SK-N-SH (cell line): ENCODE measurements at regions not wholly inside any gene's neighbourhood (a gene's known extent, or its start where the extent isn't known, plus 50 kb on each side); places are given as distances from the start of the nearest gene placed in this dataset.
"Not testable (repeated sequence)": the region's sequence is repeated elsewhere in the genome, so short reads cannot be mapped to it uniquely, and the experiment has no call there.

Experiments
- CTCF ChIA-PET: fragments of 300-600, 350-600 bp; formaldehyde crosslinking; extraction: SDS; loops from one replicate; lab custom pipeline; 2021; lab: Yijun Ruan, JAX
- POLR2A ChIA-PET: fragments of 350-600 bp; sonication (Branson Sonifier 250); formaldehyde crosslinking; extraction: SDS; loops from one replicate; lab custom pipeline; 2020; ENCODE audit warnings: antibody characterized with exemption, inconsistent platforms; lab: Yijun Ruan, JAX
- DNase-seq: peaks from one replicate; pipeline ENCODE4 v3.0.0; 2012
- H2AFZ ChIP-seq: fragments of 200-600 bp; sonication (generic); 2 replicates; pipeline ENCODE4 v1.8.1; 2016; ENCODE audit warnings: antibody characterized with exemption, mild to moderate bottlenecking, low read depth
- H3F3A ChIP-seq: fragments of 200-600 bp; sonication (generic); replicated peaks from 2 replicates; pipeline ENCODE3; 2016; ENCODE audit warnings: antibody characterized with exemption, mild to moderate bottlenecking; ENCODE audit not compliant: insufficient read depth
- H3K27ac ChIP-seq, 2 experiments: fragments of 200-500 bp in 1 of 2; fragments of 200-600 bp in 1 of 2; sonication (Bioruptor generic) in 1 of 2; sonication (generic), shearing (Covaris generic) in 1 of 2; 2 replicates each; pipeline versions ENCODE4 v1.5.1 to v1.6.1; 2014 to 2016; ENCODE audit warnings: low read depth in 2 of 2, inconsistent platforms in 1 of 2, low read length in 1 of 2, mild to moderate bottlenecking in 1 of 2, mixed read lengths in 1 of 2
- H3K27me3 ChIP-seq: fragments of 200-600 bp; sonication (generic), shearing (Covaris generic); 2 replicates; pipeline ENCODE4 v1.6.1; 2016; ENCODE audit warnings: mixed run types; ENCODE audit not compliant: insufficient read depth
- H3K36me3 ChIP-seq, 2 experiments: fragments of 200-500 bp in 1 of 2; fragments of 200-600 bp in 1 of 2; sonication (Bioruptor generic) in 1 of 2; sonication (generic) in 1 of 2; replicated peaks in 1 of 2; 2 replicates each; pipeline versions ENCODE3 to v1.5.1; 2014 to 2016; ENCODE audit warnings: low read length in 1 of 2, mild to moderate bottlenecking in 1 of 2; ENCODE audit not compliant: insufficient read depth in 2 of 2, control insufficient read depth in 1 of 2
- H3K4me1 ChIP-seq, 2 experiments: fragments of 200-500 bp in 1 of 2; fragments of 200-600 bp in 1 of 2; sonication (Bioruptor generic) in 1 of 2; sonication (generic), shearing (Covaris generic) in 1 of 2; 2 replicates each; pipeline versions ENCODE4 v1.5.1 to v1.6.1; 2014 to 2016; ENCODE audit warnings: low read depth in 1 of 2, low read length in 1 of 2, mixed run types in 1 of 2; ENCODE audit not compliant: insufficient read depth in 2 of 2, control insufficient read depth in 1 of 2
- H3K4me2 ChIP-seq: fragments of 200-600 bp; sonication (generic), shearing (Covaris generic); 2 replicates; pipeline ENCODE4 v1.6.1; 2017; ENCODE audit warnings: mixed run types
- H3K4me3 ChIP-seq, 2 experiments: fragments of 200-500 bp in 1 of 2; fragments of 200-600 bp in 1 of 2; sonication (Bioruptor generic) in 1 of 2; sonication (generic), shearing (Covaris generic) in 1 of 2; 2 replicates each; pipeline versions ENCODE4 v1.5.1 to v1.8.1; 2014 to 2016; ENCODE audit warnings: low read depth in 2 of 2, inconsistent platforms in 1 of 2, low read length in 1 of 2, mild to moderate bottlenecking in 1 of 2, mixed read lengths in 1 of 2, moderate library complexity in 1 of 2
- H3K79me2 ChIP-seq: fragments of 200-600 bp; sonication (generic); 2 replicates; pipeline ENCODE4 v1.8.1; 2017; ENCODE audit warnings: mild to moderate bottlenecking; ENCODE audit not compliant: insufficient read depth
- H3K9ac ChIP-seq: fragments of 200-600 bp; sonication (generic); 2 replicates; pipeline ENCODE4 v1.6.1; 2017; ENCODE audit warnings: mixed run types
- H3K9me2 ChIP-seq: fragments of 200-600 bp; sonication (generic); 2 replicates; pipeline ENCODE4 v1.6.1; 2017; ENCODE audit warnings: mixed run types
- H3K9me3 ChIP-seq: fragments of 200-600 bp; sonication (generic); 2 replicates; pipeline ENCODE4 v1.6.1; 2017; ENCODE audit warnings: mixed run types, mild to moderate bottlenecking, moderate library complexity
- H4K20me1 ChIP-seq: fragments of 200-600 bp; sonication (generic); 2 replicates; pipeline ENCODE4 v1.6.1; 2017; ENCODE audit warnings: mild to moderate bottlenecking, mixed run types; ENCODE audit not compliant: insufficient read depth
- ELF1 ChIP-seq: IDR thresholded peaks from 2 replicates; pipeline ENCODE4 v1.4.0; 2012
- EP300 ChIP-seq, 2 experiments: IDR thresholded peaks; 2 replicates each; pipeline versions ENCODE4 v1.4.0 to v1.6.1; 2012; ENCODE audit warnings: borderline replicate concordance in 1 of 2, low read depth in 1 of 2, low read length in 1 of 2
- FOXM1 ChIP-seq: IDR thresholded peaks from 2 replicates; pipeline ENCODE4 v1.4.0; 2012; ENCODE audit warnings: low read depth, mild to moderate bottlenecking
- GABPA ChIP-seq: IDR thresholded peaks from 2 replicates; pipeline ENCODE4 v1.4.0; 2012; ENCODE audit warnings: low read depth, mild to moderate bottlenecking
- JUND ChIP-seq: IDR thresholded peaks from 2 replicates; pipeline ENCODE4 v1.4.0; 2012
- NFIC ChIP-seq: IDR thresholded peaks from 2 replicates; pipeline ENCODE4 v1.4.0; 2012; ENCODE audit warnings: borderline replicate concordance
- NRF1 ChIP-seq: IDR thresholded peaks from 2 replicates; pipeline ENCODE4 v1.6.1; 2012; ENCODE audit warnings: low read depth, mild to moderate bottlenecking, low read length
- RAD21 ChIP-seq: IDR thresholded peaks from 2 replicates; pipeline ENCODE4 v1.6.1; 2012; ENCODE audit warnings: mild to moderate bottlenecking, low read length
- RCOR1 ChIP-seq: fragments of 150-350 bp; IDR thresholded peaks from 2 replicates; pipeline ENCODE4 v1.6.1; 2017; ENCODE audit warnings: antibody characterized with exemption, low read length
- YY1 ChIP-seq: IDR thresholded peaks from 2 replicates; pipeline ENCODE4 v1.4.0; 2012; ENCODE audit warnings: low read depth, mild to moderate bottlenecking
- WGBS: methylation state at CpG from one replicate; pipeline ENCODE4 v1.1.6; 2017; ENCODE audit warnings: low lambda C conversion rate; 5-methylcytosine and 5-hydroxymethylcytosine counted together
- TF ChIP-seq, protein P1 (sequence below): IDR thresholded peaks from 2 replicates; pipeline ENCODE4 v1.4.0; 2012; ENCODE audit warnings: low read depth, borderline replicate concordance
- TF ChIP-seq, protein P2 (sequence below): fragments of 150-350 bp; IDR thresholded peaks from 2 replicates; pipeline ENCODE4 v1.6.1; 2016; ENCODE audit warnings: mild to moderate bottlenecking, low read depth, low read length
- TF ChIP-seq, protein P3 (sequence below): IDR thresholded peaks from 2 replicates; pipeline ENCODE4 v1.6.1; 2012; ENCODE audit warnings: mild to moderate bottlenecking, low read depth, low read length, moderate library complexity

DNA sequence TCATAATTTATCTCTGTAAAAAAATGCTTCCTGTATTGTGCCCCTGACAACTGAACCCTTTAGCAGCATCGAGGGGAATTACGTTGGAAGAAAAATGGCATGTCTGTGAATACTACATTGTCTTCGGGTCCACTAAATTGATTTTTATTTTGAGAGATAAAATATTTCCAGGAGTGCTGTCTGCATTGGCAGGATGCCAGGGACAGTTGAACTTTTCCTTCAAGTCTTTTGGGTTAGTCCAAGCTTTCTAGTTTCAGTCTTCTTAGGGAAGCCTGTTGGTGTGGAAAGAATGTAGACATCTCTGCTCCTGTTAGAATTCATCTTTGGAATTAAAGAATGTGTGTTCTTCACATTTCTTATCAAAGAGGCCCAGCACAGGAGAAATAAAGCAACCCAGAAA, 557.9 kb downstream of the TMEM114 start:
- Histone ChIP-seq H3K4me3 (no peak overlapping the region), H3K36me3 (no peaks in the 10 kb centered on the region), H3F3A (no peaks in the 10 kb centered on the region), H4K20me1 (no peaks in the 10 kb centered on the region), H3K27ac (no peak overlapping the region), H3K9me2 (no peaks in the 10 kb centered on the region), H3K9ac (no peak overlapping the region), H3K79me2 (no peaks in the 10 kb centered on the region), H2AFZ (no peak overlapping the region), H3K4me1 (no peaks in the 10 kb centered on the region), H3K9me3 (no peaks in the 10 kb centered on the region), H3K27me3 (no peaks in the 10 kb centered on the region), H3K4me2 (no peak overlapping the region)
- TF ChIP-seq, protein P1, sequence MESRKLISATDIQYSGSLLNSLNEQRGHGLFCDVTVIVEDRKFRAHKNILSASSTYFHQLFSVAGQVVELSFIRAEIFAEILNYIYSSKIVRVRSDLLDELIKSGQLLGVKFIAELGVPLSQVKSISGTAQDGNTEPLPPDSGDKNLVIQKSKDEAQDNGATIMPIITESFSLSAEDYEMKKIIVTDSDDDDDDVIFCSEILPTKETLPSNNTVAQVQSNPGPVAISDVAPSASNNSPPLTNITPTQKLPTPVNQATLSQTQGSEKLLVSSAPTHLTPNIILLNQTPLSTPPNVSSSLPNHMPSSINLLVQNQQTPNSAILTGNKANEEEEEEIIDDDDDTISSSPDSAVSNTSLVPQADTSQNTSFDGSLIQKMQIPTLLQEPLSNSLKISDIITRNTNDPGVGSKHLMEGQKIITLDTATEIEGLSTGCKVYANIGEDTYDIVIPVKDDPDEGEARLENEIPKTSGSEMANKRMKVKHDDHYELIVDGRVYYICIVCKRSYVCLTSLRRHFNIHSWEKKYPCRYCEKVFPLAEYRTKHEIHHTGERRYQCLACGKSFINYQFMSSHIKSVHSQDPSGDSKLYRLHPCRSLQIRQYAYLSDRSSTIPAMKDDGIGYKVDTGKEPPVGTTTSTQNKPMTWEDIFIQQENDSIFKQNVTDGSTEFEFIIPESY: no peak
- TF ChIP-seq, protein P2, sequence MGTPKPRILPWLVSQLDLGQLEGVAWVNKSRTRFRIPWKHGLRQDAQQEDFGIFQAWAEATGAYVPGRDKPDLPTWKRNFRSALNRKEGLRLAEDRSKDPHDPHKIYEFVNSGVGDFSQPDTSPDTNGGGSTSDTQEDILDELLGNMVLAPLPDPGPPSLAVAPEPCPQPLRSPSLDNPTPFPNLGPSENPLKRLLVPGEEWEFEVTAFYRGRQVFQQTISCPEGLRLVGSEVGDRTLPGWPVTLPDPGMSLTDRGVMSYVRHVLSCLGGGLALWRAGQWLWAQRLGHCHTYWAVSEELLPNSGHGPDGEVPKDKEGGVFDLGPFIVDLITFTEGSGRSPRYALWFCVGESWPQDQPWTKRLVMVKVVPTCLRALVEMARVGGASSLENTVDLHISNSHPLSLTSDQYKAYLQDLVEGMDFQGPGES: no peak
- TF ChIP-seq NRF1: no peak
- no peak for TF ChIP-seq RCOR1
- no peak for TF ChIP-seq ELF1
- TF ChIP-seq JUND: no peak
- no peak for TF ChIP-seq YY1
- TF ChIP-seq FOXM1: no peak
- no peak for TF ChIP-seq EP300 (IDR thresholded peaks at IDR 0.05; ENCODE audit: borderline replicate concordance in 1 of 2, low read depth in 1 of 2, low read length in 1 of 2)
- TF ChIP-seq GABPA: no peak
- no peak for DNase-seq
- CTCF ChIA-PET: no interaction called here
- POLR2A ChIA-PET: no interaction called here
- 2% methylated on average over 3 of the region's 3 CpGs for WGBS

DNA sequence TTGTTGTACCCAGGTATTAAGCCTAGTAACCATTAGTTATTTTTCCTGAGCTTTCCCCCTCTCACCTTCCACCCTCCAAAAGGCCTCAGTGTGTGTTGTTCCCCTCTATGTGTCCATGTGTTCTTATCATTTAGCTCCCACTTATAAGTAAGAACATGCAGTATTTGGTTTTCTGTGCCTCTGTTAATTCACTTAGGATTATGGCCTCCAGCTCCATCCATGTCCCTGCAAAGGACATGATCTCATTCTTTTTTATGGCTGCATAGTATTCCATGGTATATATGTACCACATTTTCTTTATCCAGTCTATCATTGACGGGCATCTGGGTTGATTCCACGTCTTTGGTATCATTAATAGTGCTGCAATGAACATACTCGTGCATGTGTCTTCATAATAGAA, 560.3 kb downstream of the TMEM114 start:
- H3K27me3 ChIP-seq, H2AFZ ChIP-seq, H3K36me3 ChIP-seq, H3K79me2 ChIP-seq, H3K27ac ChIP-seq, DNase-seq, H4K20me1 ChIP-seq, H3K9me3 ChIP-seq, H3K4me3 ChIP-seq, H3K9me2 ChIP-seq, H3K4me1 ChIP-seq, H3K4me2 ChIP-seq, CTCF ChIA-PET, H3K9ac ChIP-seq, POLR2A ChIA-PET, H3F3A ChIP-seq: not testable (repeated sequence)
- 3% methylated on average over 3 of the region's 3 CpGs for WGBS

DNA sequence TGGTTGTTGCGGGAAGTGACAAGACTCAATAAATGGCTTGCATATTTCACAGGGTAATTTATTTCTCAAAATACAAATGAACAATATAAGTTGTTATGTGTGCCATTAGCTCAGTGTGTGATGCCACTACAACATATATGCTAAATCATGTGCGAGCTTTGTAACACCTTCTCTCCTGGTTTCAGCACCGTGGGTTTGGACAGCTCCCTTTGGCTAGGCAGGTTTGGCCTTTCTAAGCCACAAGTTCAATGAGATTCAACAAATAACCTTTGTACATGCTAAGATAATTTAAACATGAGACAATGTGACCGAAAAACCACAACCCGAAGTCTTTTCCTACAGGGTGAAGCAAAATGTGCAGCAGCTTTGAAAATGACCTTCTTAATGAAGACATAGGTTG, 563.9 kb downstream of the TMEM114 start:
- 29% methylated on average over 5 of the region's 5 CpGs for WGBS
- ChIA-PET CTCF (no interaction called here), POLR2A (no interaction called here)

More for the DNA sequence above, 563.9 kb downstream of the TMEM114 start:
- peaks cover 7% of the 10 kb centered on the region; the same call in 1 of the 2 replicates for H3K9me3 ChIP-seq
- H4K20me1 ChIP-seq: no peaks in the 10 kb centered on the region
- no peak overlapping the region for H3K9ac ChIP-seq
- H2AFZ ChIP-seq: no peak overlapping the region
- no peak overlapping the region for H3K27ac ChIP-seq
- H3K27me3 ChIP-seq: no peaks in the 10 kb centered on the region
- no peak for DNase-seq
- no peaks in the 10 kb centered on the region for H3K4me1 ChIP-seq
- H3K36me3 ChIP-seq: no peaks in the 10 kb centered on the region
- H3K4me3 ChIP-seq: no peak overlapping the region
- H3K79me2 ChIP-seq: no peaks in the 10 kb centered on the region
- TF ChIP-seq RAD21 (no peak), NFIC (no peak), GABPA (no peak)
- TF ChIP-seq, protein P3, sequence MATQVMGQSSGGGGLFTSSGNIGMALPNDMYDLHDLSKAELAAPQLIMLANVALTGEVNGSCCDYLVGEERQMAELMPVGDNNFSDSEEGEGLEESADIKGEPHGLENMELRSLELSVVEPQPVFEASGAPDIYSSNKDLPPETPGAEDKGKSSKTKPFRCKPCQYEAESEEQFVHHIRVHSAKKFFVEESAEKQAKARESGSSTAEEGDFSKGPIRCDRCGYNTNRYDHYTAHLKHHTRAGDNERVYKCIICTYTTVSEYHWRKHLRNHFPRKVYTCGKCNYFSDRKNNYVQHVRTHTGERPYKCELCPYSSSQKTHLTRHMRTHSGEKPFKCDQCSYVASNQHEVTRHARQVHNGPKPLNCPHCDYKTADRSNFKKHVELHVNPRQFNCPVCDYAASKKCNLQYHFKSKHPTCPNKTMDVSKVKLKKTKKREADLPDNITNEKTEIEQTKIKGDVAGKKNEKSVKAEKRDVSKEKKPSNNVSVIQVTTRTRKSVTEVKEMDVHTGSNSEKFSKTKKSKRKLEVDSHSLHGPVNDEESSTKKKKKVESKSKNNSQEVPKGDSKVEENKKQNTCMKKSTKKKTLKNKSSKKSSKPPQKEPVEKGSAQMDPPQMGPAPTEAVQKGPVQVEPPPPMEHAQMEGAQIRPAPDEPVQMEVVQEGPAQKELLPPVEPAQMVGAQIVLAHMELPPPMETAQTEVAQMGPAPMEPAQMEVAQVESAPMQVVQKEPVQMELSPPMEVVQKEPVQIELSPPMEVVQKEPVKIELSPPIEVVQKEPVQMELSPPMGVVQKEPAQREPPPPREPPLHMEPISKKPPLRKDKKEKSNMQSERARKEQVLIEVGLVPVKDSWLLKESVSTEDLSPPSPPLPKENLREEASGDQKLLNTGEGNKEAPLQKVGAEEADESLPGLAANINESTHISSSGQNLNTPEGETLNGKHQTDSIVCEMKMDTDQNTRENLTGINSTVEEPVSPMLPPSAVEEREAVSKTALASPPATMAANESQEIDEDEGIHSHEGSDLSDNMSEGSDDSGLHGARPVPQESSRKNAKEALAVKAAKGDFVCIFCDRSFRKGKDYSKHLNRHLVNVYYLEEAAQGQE: peak; percentile 82
- H3K9me2 ChIP-seq: no peaks in the 10 kb centered on the region
- H3F3A ChIP-seq: no peaks in the 10 kb centered on the region
- H3K4me2 ChIP-seq: no peak overlapping the region
